IPS-NIHi7 (cell line): ENCODE measurements at regions not wholly inside any gene's neighbourhood (a gene's known extent, or its start where the extent isn't known, plus 50 kb on each side); places are given as distances from the start of the nearest gene placed in this dataset.

Experiments used
- DNase-seq: peaks from one replicate; pipeline ENCODE4 v3.0.0; 2012; ENCODE audit warnings: mixed read lengths; ENCODE audit errors: extremely low spot score

DNA sequence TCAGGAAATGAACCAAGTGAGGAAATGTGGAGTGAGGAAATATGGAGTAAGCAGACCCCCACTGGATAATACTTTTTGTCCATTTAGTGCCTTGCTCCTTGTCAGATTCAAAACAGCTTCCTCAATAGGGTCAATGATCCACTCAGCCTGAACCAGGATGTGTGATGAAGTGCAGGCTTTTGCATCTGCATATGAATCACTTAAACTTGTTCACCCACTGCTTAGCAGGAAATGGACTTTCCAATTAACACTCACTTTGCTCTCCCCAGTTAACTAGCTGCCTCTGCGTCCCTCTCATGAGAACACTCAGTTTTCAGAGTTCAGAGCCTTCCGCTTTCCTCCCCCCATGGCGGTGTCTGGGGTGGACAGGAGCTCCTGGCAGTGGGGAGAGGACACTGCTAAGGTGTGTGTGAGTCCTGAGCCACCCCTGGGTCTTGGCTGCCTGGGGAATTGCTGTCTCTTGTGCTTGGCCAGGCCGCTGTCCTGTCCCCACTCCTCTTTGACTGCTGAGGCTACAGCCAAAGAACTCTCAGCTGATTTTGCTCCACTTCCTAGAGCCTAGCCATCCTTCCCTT lies 621.8 kb downstream of the CDH26 start:
- no peak for DNase-seq

DNA sequence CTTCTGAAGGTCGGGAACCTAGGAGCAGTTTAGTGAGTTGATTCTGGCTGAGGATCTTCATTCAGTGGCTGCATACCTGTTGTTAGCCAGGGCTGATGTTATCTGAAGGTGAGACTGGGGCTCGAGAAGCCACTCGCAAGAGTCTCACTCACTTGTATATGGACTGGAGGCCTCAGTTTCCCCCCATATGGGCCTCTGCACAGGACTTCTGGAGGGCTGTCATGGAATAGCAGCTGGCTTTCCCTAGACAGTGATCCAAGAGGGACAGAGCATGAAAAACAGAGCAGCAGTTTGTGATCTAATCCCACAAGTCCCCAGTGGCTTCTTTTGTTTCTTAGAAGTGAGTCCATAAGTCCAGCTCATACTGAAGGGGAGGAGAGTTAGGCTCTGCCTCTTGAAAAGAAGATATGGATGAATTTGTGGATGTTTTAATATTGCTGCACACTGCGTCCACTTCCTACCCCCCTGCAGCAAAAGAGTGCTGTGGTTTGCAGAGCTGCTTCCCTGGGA lies 623.4 kb downstream of the CDH26 start:
- no peak for DNase-seq

- no peak for DNase-seq
These were observed 625.5 kb downstream of the CDH26 start for GRCh38 chr20:60583741-60584140.

DNA sequence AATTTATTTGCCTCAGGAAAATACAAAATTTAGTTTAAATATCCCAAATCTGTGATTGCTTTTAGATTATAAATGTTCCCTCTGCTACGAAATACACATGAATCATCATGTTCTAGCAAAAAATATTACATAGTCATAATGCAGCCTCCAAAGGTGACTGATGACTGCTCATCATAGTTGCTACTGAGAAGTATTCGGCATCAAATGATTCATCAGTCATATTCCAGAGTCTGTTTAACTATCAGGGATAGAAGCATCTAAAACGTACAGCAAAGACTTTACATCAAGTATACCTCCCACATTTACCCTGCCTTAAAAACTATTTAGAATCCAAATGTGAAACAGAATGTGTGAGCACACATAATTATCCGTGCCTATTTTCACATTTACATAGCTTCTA lies 626.0 kb downstream of the CDH26 start:
- no peak for DNase-seq

DNA sequence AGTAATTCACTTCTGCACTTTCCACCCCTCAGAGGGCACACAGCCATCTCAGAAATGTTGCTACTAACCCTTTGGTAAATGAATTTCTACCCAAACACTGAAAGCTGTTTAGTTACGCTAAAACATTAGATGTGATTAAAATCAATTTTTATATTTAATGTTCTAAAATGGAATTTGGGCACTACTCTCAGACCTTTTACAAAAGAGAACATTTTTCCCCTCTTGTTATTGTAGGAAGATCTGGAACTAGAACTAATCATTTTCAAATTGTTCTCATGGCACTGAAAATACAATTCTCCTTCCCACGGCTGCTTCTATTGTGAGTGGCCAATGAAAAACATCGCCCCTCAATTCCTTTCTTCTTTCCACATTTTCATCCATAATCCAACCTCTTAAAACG lies 627.4 kb downstream of the CDH26 start:
- DNase-seq, result no peak

- DNase-seq, result no peak
These were observed 628.2 kb downstream of the CDH26 start for GRCh38 chr20:60586269-60587050.

GRCh38 chr20:60587986-60588385 lies 629.8 kb downstream of the CDH26 start:
- no peak for DNase-seq

GRCh38 chr20:60589623-60590022 lies 631.4 kb downstream of the CDH26 start:
- peak; percentile 81 for DNase-seq

GRCh38 chr20:60591172-60591799 lies 633.1 kb downstream of the CDH26 start:
- DNase-seq, result no peak

DNA sequence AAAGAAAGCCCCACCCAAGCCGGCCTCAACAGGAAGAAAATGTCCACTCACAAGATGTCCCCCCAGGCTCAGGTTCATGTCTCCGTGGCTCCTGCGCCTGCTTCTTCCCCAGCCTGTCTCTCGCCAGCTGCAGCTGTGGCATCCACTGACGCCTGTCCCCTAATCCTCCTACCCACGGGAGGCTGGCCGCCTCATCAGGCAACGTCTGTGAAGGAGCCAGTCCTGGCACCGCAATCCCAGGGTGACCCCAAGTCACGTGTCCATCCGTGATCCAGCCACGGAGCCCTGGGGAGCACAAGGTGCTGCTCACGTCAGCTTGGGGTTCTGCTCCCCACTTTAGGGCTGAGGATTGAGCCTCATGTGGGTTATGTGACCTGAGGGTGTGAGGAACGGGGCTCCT lies 640.3 kb downstream of the CDH26 start:
- no peak for DNase-seq

DNA sequence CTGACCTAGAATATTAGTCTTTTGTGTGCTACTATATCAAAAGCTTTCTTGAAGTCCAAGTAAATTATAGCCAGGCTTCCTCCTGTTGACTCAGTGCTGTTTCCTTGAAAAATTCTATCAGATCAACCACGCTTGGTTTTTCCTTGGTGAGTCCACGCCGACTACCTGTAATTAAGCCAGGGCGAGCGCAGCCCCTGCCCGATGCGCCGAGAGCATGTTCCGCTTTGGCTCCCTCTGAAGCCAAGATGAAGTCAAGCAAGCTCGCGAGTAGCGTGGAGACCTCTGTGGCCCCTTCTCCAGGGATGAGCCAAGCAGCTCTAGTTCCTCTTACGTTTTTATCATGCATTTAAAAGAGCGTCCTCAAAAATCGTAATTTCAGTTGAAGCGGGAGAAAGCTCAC lies 641.2 kb downstream of the CDH26 start:
- no peak for DNase-seq

DNA sequence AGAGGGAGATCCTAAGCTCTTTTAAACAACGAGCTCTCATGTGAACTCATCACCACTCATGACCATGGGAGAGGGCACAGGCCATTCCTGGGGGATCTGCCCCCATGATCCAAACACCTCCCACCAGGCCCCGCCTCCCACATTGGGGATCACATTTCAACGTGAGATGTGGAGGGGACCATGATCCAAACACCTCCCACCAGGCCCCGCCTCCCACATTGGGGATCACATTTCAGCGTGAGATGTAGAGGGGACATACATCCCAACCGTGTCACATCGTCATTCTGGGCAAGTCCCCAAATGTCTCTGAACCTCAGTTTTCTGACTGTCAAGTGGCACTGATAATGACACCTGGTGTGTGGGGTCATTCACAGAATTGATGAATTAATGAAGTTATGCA lies 641.8 kb downstream of the CDH26 start:
- DNase-seq, result no peak

DNA sequence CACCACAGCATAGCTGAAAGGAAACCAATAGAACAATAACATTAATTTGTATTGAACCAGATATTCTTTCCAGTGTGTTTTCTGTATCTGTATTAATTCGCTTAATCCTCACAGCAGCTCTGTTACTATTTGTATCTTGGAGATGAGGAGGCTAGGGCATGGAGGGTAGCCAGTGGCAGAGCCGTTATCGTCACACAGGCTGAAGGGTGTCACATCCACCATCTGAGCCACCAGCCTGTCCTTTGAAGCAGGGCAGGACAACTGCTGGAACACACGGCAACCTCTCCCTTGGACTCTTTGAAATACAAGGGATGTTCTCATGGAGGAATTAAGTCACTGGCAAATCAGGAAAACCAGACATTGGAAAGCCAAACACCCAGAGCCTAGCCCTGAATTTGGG lies 628.0 kb upstream of the CDH4 start:
- no peak for DNase-seq

DNA sequence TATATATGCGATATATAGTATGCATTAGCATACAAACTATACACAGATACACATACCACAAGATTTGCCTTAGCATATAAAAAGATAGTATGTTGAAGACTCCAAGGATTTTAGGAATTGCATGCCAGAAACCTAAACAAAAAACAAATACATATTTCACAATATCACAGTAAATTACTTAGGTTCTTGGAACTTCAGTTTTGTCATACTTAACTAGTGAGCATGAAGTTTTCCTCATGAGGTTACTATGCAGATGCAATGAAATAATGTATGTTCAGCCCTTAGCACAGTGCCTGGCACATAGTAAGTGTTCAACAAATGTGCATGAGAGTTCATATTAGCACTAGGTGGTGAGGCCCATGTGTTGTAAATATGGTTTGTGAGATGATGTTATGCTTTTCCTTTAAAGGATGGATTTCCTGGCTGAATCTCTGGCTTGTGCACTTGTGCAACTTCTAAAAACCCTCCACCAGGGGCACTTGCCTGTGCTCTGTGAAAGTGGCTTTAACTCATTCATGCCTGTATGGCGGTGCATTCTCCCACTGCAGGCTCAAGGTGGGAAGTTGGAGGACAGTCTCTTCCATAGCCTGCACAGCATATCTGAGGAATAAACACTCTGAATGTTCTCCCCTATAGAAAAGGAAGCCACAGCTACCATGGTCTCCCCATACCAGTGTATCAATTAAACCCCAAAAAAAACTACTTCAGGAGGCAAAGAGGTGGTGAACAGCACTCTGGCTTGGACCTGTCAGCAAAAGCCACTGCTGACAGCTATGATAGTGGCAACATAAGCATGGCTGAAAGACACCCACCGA lies 624.1 kb upstream of the CDH4 start:
- peak; percentile 39 for DNase-seq

- no peak for DNase-seq
These were observed 623.3 kb upstream of the CDH4 start for GRCh38 chr20:60628749-60629148.

GRCh38 chr20:60629206-60629605 lies 622.9 kb upstream of the CDH4 start:
- no peak for DNase-seq

DNA sequence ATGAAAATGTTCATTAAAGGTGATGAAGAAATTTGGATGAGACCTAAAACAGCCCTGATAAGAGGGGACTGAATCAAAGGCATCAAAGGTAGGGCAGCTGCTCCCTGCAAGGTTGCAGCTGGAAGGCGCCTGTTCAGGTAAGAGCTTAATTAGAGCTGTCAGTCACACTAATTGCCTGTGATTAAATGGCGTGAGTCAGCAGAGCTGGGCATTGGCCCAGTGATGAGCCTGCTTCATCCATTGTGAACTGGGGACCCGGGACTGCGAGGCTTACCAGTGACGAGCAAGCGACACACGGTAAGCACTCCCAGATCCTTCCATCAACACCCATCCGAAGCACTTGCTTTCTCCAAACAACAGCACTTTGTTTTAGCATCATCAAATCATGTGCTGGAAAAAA lies 621.5 kb upstream of the CDH4 start:
- DNase-seq, result peak; percentile 18

DNA sequence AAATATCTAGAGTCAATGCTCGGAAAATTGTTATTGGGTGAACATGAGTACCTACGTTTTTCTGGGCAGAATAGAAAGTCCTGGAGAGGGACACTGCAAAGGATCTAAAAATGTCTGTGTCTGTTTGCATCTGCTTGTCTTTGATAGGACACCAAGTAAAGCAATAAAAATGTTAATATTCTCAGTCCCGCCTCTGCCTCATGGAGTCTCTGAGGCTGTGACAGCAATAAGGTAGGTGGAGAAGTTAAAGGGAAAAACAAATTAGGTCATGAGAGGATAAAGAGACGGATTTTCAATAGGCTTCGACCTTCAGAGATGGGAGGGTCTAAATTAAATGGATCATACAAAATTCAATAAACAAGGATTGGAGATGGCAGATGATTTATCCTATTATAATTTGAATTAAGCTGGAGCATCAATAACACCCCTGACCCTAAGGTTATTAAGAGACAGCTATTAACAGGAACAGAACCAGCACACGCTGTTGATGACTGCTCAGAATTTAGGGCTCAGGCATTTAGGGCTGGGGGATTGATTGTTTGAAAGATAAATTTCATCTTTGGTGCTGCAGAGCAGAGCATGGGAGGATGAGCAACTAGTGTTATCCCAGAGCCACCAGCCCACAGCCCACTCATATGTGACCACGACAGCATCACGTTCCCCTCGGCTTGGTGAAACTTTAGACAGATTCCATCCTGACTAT lies 620.3 kb upstream of the CDH4 start:
- no peak for DNase-seq

DNA sequence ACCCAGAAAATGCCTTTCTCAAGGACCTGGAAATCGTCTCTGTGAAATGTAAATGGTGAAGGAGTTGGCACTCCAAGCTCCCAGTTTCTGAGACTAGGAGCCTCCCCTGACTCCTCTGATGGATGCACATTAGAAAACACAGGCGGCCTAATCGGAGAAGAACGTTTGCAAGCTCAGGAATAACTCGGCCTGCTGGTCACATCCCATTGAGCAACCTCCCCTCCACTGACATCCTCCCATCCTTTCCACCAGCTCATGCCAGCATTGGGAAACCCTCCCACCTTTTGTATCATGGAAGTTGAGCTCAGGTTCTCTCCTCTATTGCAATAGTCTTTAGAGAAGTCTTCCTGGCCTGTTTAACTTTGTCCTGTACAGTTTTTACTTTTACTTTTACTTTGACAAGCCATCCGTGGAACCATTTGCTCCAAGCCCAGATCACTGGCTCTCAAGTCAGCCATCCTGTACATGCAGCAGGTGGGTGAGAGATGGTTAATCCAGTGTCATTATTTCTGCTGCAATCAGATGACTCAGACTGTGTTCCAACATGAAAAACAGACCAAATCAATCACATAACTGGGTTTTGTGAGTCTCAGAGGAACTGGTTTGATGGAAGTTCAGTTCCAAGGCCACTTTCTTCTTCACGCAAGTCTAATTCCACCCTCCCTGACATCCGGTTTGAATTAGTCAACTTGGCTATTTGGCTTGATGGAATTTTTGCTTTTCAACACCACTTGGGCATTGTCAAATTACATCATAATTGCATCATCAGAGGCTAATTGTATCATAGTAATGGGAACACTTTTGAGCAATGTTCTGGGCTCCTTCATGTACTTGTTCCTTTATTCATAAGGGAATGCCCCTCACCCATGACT lies 619.4 kb upstream of the CDH4 start:
- no peak for DNase-seq

DNA sequence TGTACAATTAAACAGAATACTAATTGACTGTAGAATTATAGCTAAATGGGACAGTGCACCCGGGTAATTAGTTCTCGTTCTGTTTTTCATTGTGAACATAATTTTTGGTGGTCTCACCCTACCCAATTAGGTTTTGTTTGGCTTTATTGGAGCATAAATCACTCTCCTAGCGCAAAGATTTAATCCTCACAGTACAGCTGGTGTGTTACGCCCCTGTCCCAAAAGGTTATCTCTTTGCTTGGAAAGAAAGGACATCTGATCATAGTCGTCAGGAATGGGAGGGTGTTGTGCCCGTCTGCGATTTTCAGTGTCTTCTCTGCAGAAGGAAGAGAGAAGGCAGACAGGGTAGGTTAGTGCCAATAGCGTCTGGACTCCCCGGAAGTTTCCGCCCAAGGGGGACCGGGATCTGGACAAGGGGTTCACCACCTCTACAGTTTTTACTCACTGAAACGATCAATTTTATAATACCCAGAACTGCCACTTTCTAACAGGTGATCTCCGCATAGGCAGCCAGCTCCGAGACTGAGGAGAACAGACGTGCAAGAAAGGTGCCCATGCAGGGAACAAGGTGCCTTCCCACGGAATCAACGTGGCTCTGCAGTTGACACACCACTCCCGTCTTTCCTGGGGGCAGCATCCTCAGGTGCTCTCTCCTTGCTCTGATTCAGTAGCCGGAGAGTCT lies 617.4 kb upstream of the CDH4 start:
- no peak for DNase-seq
